ENCODE measurements at regions not wholly inside any gene's neighbourhood (a gene's known extent, or its start where the extent isn't known, plus 50 kb on each side); places are given as distances from the start of the nearest gene placed in this dataset.

DNA sequence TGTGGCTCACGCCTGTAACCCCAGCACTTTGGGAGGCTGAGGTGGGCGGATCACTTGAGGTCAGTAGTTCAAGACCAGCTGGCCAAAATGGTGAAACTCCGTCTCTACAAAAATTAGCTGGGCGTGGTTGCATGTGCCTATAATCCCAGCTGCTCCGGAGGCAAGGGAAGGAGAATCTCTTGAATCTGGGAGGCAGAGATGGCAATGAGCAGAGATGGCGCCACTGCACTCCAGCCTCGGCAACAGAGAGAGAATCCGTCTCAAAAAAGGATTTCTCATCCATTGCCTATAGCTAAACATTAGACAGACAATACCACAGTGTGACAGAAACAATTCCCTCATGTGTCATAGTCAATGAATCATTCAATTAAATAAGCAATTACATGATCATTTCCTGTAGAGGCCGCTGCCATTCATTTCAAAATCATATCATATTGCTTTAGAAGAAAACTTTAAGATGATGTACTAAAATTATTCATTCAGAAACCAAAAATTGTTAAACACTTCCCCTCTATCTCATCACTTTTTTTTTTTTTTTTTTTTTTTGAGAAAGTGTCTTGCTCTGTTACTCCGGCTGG, 69.5 kb upstream of the TGIF1 start:
- no peaks in the 10 kb centered on the region for H3K36me3 ChIP-seq (ENCODE audit: low read depth)
- no peak overlapping the region for H3K4me3 ChIP-seq
- no peak for ATAC-seq
- no peaks in the 10 kb centered on the region for H3K4me1 ChIP-seq (ENCODE audit: low read depth)
- no peak for TF ChIP-seq CTCF (IDR thresholded peaks at IDR 0.05)
- intact Hi-C loops (cut with DNase I, micrococcal nuclease): no loop called here
- no peaks in the 10 kb centered on the region for H3K9me3 ChIP-seq
- no peak for DNase-seq

GRCh38 chr18:3383381-3383915, 66.5 kb upstream of the TGIF1 start:
- Histone ChIP-seq H3K4me3 (no peak overlapping the region), H3K36me3 (ENCODE audit: low read depth) (no peaks in the 10 kb centered on the region), H3K4me1 (ENCODE audit: low read depth) (no peaks in the 10 kb centered on the region), H3K9me3 (no peaks in the 10 kb centered on the region)
- TF ChIP-seq CTCF (IDR thresholded peaks at IDR 0.05): no peak
- intact Hi-C loops (cut with DNase I, micrococcal nuclease): no loop called here
- no peak for ATAC-seq
- no peak for DNase-seq

DNA sequence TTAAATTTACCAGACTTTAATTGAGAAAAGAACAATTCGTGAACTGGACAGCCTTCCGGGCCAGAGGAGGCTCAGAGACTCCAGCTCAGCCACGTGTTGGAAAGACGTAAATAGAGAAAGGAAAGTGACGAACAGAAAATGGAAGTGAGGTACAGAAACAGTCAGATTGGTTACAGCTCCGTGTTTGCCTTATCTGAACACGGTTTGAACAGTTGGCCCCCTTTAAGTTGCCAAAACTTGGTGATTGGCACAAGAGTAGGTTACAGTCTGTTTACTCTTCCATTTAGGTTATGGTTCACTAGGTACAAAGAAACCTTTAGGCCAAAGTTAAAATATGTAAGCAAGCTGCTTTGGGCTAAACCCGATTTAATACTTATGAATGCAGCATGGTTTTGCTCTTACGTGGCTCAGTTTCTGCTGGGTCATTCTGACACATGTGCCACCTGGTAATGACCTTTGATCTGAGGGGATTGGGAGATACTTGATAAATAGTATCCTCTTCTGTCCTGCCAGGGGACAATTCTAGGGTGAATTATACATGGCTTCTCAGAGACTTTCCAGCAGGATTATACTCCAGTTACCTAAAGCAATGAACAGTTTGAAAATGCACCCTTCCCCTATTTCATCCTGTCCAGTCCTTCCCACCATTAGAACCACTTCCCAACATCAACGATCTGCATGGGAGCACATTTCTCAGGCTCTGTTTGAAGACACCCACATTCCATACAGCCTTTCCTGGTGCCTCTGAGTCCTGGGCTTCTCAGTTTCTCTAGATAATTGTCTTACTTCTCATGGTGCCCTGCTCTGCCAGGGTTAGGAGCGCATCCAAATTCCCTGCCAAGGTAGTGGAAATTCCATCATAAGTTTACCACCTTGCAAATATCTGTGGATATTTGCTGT, 65.1 kb upstream of the TGIF1 start:
- Histone ChIP-seq H3K36me3 (ENCODE audit: low read depth) (no peaks in the 10 kb centered on the region), H3K4me3 (no peak overlapping the region), H3K4me1 (ENCODE audit: low read depth) (no peaks in the 10 kb centered on the region), H3K9me3 (no peaks in the 10 kb centered on the region)
- DNase-seq (no peak), ATAC-seq (no peak)
- no peak for TF ChIP-seq CTCF (IDR thresholded peaks at IDR 0.05)
- intact Hi-C loops (cut with DNase I, micrococcal nuclease): no loop called here

DNA sequence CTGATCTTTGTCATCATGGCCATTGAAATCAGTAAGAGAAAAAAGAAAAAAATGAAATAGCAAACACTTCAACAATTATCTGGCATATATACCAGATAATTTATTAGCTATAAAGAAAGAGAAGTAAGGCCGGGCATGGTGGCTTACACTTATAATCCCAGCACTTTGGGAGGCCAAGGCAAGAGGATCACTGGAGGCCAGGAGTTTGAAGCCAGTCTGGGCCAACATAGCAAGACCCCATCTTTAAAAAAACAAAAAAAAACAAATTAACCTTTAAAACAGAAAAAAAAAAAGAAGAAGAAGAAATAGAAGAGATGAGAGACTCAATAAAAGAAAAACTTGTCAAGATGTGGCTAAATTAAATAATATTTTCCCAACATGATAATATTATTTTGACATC, 61.6 kb upstream of the TGIF1 start:
- intact Hi-C loops (cut with DNase I, micrococcal nuclease): no loop called here
- peaks cover 2% of the 10 kb centered on the region for H3K9me3 ChIP-seq
- TF ChIP-seq CTCF (IDR thresholded peaks at IDR 0.05): no peak
- H3K36me3 ChIP-seq (ENCODE audit: low read depth): no peaks in the 10 kb centered on the region
- no peak overlapping the region for H3K4me3 ChIP-seq
- ATAC-seq (no peak), DNase-seq (no peak)
- H3K4me1 ChIP-seq (ENCODE audit: low read depth): no peaks in the 10 kb centered on the region

GRCh38 chr18:3388980-3389379, 61.0 kb upstream of the TGIF1 start:
- TF ChIP-seq CTCF (IDR thresholded peaks at IDR 0.05): no peak
- H3K9me3 ChIP-seq: peaks cover 2% of the 10 kb centered on the region
- no peaks in the 10 kb centered on the region for H3K36me3 ChIP-seq (ENCODE audit: low read depth)
- H3K4me3 ChIP-seq: no peak overlapping the region
- intact Hi-C loops (cut with DNase I, micrococcal nuclease): no loop called here
- ATAC-seq (no peak), DNase-seq (no peak)
- no peaks in the 10 kb centered on the region for H3K4me1 ChIP-seq (ENCODE audit: low read depth)

All from mucosa of descending colon (tissue), 3 donors.